GM08714 (cell line): ENCODE measurements at regions not wholly inside any gene's neighbourhood (a gene's known extent, or its start where the extent isn't known, plus 50 kb on each side); places are given as distances from the start of the nearest gene placed in this dataset.

Source experiments
- H3K4me3 ChIP-seq: fragments of 200-500 bp; sonication (Bioruptor generic); 2 replicates; pipeline ENCODE4 v1.5.1; 2014; ENCODE audit warnings: mild to moderate bottlenecking, low read length, inconsistent platforms
- ZNF274 ChIP-seq: IDR thresholded peaks from 2 replicates; pipeline ENCODE4 v1.6.1; 2012; ENCODE audit warnings: mild to moderate bottlenecking, low read depth, low read length

DNA sequence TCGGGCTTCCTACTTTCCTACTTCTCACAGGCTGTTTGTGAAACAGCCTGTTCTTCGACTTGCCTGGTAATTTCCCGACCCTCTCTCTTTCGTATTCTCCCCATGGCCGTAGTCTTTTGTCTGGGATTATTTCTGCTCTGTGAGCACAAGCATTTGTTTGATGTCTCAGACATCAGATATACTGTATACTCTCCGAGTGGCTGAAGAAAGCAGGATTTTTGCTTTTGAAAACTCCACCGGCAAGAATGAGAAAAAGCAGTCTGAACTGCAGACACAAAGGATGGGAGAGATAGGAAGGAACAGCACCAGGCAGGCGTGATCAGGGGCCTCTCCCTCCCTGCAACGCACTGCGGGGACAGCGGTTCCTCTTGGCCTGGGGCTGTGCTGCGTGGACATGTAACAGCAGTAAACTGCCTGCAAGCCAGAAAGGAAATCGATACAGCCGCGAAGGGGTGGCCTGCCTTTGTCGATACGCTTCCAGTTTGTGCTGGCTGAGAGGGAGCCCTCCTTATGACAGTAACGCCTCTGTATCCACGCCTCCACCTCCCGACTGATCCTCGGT, 313.9 kb upstream of the TLE4 start:
- TF ChIP-seq ZNF274 = no peak
- H3K4me3 ChIP-seq = no peak overlapping the region

DNA sequence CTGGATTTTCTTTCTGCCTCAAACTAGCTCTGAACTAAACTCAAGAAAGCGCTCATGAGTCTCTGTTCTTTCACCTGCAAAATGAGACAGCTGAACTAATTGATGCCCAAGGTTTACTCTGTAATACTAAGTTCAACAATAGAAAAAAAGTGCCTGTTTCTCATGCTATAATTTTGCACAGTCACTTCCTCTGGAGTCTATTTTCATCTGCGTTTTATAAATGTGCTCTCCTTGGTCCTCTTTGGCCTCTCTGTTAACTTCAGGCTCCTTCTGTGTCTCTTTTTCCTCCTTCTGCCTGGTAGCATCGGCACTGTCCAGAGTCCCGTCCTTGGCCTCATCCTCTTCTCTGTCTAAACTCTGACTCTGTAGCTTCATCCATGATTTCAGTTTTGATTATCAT, 311.9 kb upstream of the TLE4 start:
- H3K4me3 ChIP-seq = no peak overlapping the region
- no peak for TF ChIP-seq ZNF274

- no peak for TF ChIP-seq ZNF274
- H3K4me3 ChIP-seq = no peak overlapping the region
Observed at GRCh38 chr9:79263628-79264027, 308.1 kb upstream of the TLE4 start.

- no peak overlapping the region for H3K4me3 ChIP-seq
- TF ChIP-seq ZNF274 = no peak
Observed at GRCh38 chr9:79264041-79264440, 307.7 kb upstream of the TLE4 start.

- TF ChIP-seq ZNF274 = no peak
- no peak overlapping the region for H3K4me3 ChIP-seq
Observed at GRCh38 chr9:79264511-79265355, 307.0 kb upstream of the TLE4 start.

DNA sequence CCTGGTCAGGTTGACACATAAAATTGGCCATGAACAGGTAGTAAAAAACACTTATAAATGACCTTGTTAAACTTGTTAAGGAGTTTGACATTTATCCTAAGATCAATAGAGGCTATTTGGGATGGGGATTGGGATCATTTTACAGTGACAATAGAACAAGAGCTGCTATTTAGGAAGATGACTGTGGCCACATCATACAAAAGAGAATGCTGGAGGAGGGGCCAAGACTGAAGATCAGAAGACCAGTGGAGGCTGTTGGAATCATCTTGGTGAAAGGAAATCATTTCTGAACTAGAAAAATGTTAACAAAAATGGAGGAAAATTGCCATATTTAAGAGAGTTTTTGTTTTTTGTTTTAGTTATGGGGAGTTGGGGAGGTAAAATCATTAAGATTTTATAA, 304.8 kb upstream of the TLE4 start:
- H3K4me3 ChIP-seq = no peak overlapping the region
- TF ChIP-seq ZNF274 = no peak

GRCh38 chr9:79268806-79269205, 303.0 kb upstream of the TLE4 start:
- no peak for TF ChIP-seq ZNF274

DNA sequence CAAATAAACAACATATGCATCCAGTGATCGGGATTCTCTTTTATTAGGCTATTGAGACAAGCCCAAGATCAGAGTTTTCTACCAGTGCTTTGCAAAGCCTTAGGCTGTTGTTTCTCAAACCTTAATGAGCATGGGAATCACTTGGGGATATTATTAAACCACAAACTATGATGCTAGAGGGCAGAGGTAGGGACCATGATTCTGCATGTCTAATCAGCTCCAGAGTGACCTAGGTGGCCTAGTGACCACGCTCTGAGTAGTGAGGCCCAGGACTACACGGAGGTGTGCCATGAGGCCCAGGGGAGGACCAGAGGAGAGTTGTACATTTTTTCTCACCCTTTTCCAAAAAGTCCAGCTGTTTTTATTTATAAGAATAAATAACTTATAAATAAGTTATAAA, 298.5 kb upstream of the TLE4 start:
- no peak overlapping the region for H3K4me3 ChIP-seq
- no peak for TF ChIP-seq ZNF274

More at GRCh38 chr9:79268806-79269205, 303.0 kb upstream of the TLE4 start:
- no peak overlapping the region for H3K4me3 ChIP-seq

- no peak for TF ChIP-seq ZNF274
- no peak overlapping the region for H3K4me3 ChIP-seq
Observed at GRCh38 chr9:79279356-79279755, 292.4 kb upstream of the TLE4 start.

- no peak for TF ChIP-seq ZNF274
- no peak overlapping the region for H3K4me3 ChIP-seq
Observed at GRCh38 chr9:79280691-79281090, 291.1 kb upstream of the TLE4 start.

GRCh38 chr9:79284081-79284480, 287.7 kb upstream of the TLE4 start:
- H3K4me3 ChIP-seq = no peak overlapping the region
- TF ChIP-seq ZNF274 = no peak

DNA sequence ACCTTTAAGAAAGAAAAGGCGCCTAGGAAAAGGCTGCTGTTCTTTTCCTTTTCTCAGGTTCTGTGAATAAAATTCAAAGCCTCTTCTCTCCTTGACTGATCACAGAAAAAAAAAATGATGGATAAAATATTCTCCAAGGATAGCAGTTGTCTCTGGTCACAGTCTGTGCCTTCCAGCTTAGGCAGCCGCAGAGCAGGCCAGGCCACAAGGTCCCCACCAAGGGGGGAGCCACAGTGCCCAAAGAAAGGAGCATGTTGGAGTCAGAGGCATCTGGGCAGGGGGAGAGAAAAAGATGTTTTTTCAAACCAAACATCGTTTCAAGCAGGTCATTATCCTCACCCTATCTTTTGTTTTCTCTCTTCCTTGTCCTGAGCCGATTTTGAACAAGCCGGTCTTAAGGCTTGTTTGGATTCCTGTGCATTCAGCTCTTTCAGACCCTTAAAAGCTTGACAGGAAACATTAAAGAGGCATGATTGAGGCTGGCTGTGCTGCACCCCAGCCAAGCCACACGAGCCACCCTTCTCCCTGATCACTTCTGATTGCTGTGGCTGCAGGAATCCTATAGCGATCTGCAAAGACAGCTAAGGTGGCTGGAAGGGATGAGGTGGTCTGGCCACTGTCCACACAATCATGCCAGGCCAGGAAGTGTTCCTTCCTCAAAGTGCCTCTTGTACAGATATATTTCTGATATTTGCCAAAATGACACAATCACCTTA, 284.6 kb upstream of the TLE4 start:
- no peak overlapping the region for H3K4me3 ChIP-seq
- no peak for TF ChIP-seq ZNF274

GRCh38 chr9:79287708-79288290, 284.0 kb upstream of the TLE4 start:
- no peak overlapping the region for H3K4me3 ChIP-seq
- TF ChIP-seq ZNF274 = no peak

DNA sequence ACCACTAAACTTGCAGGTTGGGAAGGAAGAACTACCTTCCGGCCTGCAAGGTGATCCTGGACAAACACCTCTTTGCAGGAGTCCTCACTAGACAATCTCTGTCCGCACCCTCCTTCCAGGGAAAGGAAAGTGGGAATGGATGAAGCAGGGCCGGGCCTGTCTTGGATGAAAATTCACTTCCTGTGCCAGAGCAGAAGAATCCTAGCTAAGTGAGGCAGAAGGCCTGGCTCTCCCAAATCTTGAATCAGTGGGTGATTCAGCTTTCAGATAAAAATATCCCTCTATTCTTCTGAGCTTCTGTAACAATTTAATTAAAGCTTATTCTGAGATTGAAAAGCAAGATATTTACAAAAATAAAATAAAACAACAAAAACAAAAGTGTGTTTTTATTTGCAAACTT, 281.9 kb upstream of the TLE4 start:
- no peak for TF ChIP-seq ZNF274
- H3K4me3 ChIP-seq = no peak overlapping the region

DNA sequence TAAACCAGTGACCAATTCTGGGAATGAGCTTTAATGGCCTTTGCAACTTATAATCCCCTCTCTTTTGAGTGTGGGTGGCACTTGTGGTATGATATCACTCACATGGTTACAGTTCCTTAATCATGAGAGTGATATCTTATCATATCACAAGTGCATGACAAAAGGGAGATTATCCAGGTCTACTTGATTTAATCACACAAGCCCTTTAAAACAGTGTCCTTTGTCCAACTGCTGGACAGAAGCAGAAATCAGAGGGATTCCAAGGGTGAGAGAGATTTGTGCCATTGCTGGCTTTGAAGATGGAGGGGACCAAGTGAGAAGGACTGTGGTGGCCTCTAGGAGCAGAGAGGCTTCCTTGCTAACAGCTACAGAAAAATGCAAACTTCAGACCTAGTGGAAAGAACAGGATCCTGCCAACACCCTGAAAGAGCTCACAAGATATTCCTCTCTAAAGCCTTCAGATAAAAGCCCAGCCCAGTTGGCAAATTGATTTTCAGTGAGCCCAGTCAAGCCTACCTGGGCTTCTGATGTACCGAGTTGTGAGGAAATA, 279.0 kb upstream of the TLE4 start:
- no peak overlapping the region for H3K4me3 ChIP-seq
- TF ChIP-seq ZNF274 = no peak
